Esophagus mucosa (tissue), 1 donor: ENCODE measurements at regions not wholly inside any gene's neighbourhood (a gene's known extent, or its start where the extent isn't known, plus 50 kb on each side); places are given as distances from the start of the nearest gene placed in this dataset.

ENCODE experiments used
- ATAC-seq: fragments of 200-7000 bp; cut with Tn5 transposase; one replicate; pipeline ENCODE4 v1.9.1; 2020
- donor health status: DM: yes; HTN: yes; CAD: no.

DNA sequence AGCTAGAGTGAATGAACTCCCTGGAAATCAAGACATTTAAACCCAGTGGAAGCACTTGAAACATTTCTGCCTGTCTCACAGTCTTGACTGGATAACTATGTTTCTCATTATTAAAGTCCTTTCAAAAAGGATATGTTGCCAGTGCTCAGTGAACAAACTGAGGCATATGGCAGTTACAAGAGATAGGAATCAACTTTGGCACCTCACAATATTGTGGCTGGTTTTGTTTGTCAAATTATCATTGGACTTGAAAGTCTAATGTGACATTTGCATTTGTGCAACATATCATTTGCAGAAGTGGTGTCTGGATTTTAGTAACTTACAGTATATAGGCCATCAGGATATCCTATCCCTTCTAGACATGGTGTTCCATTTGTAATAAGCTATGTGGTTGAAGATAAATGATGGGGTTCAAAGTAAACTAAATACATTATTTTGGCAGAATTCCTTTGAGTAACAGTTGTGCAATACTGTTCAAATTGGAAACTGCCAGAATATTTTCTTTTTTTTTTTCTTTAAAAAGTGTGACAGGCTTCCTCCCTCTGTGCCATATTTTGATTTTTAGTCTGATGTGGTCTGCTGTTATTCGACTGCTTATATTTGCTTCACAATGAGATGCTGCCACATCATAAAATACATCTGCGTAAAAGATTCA is 927.7 kb downstream of the FLRT2 start:
- ATAC-seq: no peak

DNA sequence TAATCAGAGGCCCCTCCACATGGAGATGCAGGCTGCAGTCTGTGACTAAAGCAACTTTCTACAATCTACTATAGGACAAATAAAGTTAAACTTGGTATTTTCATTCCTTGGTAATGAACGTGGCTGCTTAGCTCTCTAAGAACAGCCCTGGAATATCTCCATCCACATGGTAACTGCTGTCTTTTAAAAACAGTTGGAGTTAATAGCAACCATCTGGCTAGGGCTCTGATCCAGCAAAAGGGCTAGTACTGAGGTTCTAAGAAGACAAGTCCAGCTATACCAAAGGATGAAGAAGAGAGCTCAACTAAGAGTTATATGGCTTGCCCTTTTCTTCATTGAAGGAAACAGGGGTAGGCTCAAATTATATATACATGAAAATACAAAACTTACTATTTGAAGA is 920.1 kb downstream of the FLRT2 start:
- no peak for ATAC-seq

DNA sequence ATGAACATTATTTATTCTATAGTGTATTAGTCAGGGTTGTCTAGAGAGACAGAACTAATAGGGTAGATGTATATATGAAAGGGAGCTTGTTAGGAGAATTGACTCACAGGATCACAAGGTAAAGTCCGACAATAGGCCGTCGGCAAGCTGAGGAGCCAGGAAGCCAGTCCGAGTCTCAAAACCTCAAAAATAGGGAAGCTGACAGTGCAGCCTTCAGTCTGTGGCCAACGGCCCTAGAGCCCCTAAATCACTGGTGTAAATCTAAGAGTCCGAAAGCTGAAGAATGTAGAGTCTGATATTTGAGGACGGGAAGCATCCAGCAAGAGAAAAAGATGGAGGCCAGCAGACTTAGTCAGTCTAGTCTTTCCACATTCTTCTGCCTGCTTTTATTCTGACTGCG is 912.2 kb downstream of the FLRT2 start:
- ATAC-seq: no peak

DNA sequence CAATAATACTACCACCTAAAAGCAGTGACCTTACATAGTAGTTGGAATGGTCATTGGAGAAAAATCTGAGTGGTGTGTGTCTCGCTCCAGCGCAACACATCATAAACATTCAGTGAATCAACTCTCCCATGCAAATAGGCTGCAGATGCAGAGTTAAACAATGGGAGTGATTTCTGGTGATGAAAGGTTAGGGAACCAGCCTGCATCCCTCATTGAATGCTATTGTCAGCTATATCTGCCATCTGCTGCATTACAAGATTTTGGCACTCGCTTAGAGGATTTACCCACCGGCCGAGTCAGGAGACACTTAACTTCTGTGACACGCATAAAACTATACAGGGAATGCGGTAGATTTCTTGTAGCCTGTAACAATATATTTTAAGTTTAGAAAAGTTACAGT is 900.9 kb downstream of the FLRT2 start:
- no peak for ATAC-seq

DNA sequence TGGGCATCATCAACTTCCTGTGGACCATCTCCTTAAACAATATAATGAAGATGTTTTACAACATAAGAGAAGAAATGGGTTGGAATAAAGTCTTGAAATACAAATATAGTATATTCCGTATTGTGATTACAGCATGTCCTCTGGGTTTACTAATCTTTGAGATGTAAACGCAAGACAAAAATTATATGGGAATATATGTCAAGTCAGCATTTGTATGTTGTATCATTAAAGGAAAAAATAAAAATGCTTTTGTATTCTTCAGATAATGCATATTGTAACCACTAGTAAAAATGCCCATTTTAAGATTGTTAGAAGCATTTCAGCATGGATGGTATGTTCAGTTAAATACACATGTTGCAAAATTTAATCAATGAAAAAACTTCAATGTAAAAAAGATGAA is 893.3 kb downstream of the FLRT2 start:
- ATAC-seq: no peak

DNA sequence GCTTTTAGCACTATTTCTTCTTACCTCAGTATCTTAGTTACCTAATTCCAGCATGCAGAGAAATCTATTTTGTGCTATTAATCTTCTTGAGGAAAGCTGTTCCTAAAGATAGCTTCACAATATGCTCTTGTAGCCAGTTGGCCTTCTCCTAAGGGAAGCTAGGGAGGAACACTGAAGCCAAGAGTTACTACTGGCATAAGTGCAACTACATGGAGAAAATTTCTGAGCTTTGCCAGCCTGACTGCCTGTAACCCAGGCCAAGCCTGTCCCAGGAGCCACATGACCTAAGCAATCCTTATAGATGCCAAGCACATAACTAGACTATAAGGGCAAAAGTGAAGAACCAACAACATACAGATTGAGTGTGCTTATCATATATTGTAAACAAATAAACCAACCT is 890.2 kb downstream of the FLRT2 start:
- ATAC-seq: no peak

DNA sequence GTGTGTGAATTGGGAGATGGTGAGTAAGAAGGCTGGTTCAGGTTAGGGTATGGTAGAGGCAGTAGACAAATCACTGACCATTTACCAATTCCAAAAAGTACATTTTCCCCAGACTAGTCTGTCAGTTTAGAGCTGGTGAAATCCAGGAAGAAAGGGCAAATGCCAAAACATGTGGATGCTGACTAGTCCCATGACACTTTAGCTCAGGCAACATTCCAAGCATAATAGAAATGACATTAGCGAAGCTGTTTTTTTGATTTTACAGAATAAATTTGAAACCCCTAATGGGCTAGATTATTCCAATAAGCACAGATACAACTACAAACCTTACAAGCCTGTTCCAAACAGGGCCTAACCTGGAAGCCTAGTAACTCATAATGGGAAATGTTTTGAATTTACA is 884.2 kb downstream of the FLRT2 start:
- no peak for ATAC-seq

DNA sequence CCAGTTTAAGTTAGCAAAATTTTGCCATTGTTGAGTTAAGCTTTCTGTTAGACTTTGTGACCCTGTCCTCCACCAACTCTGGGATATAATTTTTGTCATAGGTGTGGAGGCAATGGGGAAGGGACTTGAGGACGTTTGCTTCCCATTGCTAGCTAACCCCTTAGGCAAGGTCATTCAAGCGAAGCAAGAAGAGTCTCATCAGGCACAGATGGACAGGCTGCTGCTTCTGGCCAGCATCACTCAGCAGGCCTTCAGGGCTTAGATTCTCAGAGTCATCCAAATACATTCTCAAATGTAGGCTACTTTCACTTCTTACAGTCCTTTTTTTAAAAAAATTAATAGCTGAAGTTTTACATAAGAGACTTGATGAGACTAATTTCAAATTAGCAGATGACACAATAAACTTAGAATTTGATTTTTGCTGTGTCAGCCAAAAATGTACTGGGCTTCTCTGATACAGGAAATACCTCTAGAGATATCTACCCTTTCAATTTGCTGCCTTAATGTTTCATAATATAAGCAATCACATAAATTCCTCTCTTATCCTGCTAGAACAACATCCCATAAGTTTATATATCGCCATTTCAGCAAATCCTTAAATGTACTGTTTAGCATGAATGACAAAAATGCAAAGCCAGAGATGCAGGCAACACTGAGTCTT is 875.2 kb downstream of the FLRT2 start:
- ATAC-seq: no peak

DNA sequence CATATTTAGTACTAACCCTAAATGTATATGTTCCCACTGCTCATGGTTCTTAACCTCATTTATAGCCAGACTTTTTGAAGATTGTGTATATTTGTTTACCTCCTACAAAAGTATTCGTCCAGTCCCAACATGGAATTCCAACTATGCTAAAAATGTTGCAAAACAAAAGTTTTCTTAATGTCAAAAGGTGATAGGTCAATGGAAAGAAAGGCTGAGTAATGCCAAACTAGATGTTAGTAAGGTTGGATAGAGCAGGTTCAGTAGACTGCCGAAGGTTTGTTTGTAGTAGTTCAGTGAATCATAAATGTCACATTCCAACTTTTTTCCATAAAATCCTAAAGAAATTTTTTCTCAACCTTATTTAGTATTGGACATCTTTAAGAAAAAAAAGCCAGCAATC is 874.5 kb downstream of the FLRT2 start:
- ATAC-seq: no peak

DNA sequence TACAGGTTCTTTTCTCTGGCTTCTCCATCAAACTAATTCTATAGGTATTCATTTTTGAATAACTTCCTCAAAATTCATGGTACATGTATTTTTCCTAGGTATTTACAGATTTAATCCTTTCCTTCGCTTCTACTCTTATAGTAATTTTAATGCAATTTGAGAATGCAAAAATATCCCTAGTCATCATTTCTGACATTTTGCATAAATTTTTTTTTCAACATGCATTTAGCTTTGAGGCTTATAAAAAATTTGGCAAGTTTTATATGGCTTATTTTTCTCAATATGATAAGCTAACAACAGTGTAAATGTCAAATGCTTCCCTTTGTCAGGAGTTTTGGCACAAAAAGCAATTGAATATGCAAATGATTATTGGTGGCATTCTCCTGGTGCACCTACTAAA is 872.6 kb downstream of the FLRT2 start:
- no peak for ATAC-seq

DNA sequence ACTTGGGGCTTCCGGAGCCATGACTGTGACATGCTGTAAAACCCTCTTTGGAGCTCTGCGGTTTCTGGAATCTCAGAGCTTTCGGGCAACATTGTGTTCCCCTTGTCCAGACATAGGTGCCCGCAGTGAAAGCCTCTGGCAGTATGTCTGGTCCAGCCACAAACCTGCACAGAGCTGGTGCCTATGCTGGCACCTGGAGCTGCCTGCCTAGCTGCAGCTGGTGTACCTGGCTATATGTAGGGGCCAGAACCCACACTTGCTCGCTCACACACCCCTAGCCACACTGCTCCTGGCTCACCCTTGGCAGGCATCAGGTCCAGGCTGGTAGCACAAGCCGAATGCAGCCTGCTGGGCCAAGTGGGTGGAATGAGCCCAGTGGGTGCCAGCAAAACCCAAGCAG is 861.1 kb downstream of the FLRT2 start:
- ATAC-seq: no peak

DNA sequence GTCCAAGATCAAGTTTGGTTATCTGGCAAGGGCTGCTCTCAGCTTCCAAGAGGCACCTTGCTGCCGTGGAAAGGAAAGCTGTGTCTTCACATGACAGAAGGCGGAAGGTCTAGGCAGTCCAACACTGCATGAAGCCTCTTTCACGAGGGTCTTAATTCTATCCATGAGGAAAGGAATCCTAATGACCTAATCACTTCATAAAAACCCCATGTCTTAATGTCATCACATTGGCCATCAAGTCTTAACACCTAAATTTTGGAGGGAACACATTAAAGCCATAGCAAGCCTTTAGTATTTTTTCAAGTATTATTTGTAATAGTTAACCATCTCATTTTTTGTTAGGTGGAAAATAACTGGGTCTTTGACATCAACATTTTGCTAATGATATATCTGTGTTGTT is 858.3 kb downstream of the FLRT2 start:
- ATAC-seq: no peak

DNA sequence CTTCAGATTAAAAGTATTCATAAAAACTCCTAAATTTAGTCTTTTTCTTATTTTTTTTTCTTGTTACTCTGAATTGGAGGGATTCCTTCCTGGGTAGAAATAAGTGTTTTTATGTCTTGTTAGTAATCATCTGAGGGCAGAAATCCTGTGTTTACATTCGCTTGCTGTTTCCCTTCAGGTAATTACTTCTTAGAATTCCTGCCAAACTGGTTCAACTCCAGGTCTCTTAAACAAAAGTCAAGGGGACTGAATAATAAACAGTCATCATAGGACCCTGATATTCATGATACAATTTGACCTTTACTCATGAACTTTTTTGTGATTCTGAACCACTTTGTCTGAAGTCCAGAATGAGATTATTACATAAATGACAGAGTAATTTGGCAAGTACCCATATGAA is 843.9 kb downstream of the FLRT2 start:
- no peak for ATAC-seq

DNA sequence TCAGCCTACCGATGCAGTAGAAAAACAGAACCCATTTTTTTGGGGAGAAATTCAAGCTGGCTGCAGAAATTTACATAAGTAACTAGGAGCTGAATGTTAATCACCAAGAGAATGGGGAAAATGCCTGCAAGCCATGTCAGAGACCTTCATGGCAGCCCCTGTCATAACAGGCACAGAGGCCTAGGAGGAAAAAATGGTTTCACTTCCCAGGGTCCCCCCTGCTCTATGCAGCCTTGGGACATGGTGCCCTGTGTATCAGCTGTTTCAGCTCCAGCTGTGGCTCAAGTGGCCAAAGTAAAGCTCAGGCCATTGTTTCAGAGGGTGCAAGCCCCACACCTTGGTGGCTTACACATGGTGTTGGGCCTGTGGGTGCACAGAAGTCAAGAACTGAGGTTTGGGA is 842.5 kb downstream of the FLRT2 start:
- no peak for ATAC-seq

DNA sequence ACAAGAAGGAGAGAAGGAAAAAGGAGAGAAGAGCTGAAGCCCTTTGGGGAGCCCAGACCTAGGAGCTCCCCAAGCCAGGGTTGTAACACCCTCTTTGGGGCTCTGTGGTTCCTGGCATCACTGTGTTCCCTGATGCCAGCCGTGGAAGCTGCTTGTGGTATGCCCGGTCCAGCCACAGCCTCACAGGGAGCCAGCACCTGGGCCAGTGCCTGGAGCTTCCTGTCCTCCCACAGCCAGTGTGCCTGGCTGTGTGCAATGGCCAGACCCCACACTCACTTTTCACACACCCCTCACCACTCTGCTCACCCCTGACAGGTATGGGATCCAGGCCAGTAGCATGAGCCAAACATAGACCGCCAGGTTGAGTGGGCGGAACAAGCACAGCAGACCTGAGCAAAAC is 834.7 kb downstream of the FLRT2 start:
- ATAC-seq: no peak

DNA sequence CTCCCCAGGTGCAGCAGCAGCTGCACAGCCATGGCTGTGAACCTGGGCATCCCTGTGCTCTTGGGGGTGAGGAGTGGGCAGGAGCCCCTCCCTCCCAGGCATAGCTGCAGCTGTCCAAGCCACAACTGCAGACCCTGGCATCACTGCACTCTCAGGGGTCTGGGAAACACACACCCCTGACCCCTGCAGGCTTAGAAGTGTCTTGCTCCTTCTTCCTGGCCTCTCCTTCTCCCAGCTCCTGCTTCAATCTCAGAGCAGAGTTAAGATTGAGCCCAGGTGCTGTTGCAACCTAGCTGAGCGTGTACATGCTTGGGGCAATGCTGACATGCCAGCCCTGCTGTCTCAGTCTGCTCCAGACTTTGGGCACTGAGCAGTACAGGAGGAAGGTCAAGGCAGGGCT is 833.6 kb downstream of the FLRT2 start:
- no peak for ATAC-seq

DNA sequence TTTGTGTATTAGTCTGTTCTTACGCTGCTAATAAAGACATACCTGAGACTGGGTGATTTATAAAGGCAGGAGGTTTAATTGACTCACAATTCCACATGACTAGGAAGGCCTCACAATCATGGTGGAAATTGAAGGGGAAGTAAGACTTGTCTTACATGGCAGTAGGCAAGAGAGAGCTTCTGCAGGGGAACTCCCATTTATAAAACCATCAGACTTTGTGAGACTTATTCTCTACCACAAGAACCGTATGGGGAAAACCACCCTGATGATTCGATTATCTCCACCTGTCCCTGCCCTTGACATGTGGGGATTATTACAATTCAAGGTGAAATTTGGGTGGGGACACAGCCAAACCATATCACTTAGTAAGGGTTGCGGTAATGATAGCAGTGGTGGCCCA is 833.1 kb downstream of the FLRT2 start:
- no peak for ATAC-seq

DNA sequence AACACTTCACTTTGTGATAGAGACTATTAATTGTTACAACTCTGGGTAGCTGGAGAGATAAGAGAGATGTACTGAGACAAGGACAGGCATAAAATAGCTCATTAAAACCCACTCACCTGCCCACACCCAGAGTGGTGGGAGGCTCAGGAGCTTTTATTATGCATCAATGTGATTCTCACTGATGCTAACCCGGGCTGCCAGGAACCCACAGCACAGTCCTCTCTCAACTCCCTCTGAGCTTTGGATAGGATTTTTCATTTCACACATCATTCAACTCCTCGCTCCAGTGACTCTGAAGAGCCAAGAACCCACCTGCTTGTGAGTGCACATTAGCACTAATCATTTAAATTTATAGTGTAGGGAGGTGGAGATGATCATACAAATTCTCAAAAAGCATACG is 827.9 kb downstream of the FLRT2 start:
- no peak for ATAC-seq

DNA sequence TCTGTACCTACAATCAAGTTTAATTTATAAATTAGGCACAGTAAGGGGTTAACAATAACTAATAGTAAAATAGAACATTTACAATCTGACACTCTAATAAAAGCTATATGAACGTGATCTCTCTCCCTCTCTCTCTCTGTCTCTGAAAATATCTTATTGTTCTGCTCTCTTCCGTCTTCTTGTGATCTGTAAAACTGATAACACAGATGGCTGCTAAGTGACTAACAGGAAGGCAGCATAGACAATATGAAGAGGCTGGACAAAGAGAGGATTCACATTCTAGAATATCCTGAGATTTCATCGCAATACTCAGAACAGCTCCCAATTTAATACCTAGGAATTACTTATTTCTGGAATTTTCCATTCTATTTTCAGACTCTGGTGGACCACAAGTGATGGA is 827.2 kb downstream of the FLRT2 start:
- ATAC-seq: no peak

DNA sequence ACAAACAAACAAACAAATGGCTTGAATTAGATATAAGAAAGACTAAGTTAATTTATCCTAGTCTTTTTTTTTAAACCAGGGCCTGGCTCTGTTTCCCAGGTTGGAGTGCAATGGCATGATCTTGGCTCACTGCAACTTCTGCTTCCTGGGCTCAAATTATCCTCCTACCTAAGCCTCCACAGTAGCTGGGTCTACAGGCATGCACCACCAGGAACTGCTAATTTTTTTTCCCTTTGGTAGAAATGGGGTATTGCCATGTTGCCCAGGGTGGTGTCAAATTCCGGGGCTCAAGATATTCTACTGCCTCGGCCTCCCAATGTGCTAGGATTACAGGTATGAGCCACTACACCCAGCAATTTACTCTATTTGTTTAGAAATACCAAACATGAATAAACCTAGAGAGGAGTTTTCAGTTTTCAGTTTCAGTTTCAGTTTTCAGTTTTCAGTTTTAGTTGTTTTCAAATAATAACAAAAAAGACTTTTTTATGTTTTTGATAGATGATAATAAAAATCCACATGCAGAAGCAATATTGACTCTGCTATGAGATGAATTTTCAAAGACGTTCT is 817.0 kb downstream of the FLRT2 start:
- ATAC-seq: no peak

DNA sequence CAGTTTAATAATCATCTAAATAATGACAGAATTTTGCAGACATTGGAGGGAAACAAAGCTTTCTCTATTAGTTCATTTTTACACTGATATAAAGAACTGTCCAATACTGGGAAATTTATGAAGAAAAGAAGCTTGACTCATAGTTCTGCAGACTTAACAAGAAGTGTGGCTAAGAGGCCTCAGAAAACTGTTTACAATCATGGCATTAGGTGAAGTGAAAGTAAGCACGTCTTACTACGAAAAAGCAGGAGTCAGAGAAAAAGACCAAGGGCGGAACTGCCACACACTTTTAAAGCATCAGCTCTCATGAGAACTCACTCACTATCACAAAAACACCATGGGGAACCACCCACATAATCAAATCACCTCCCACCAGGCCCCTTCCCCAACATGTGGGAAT is 804.4 kb downstream of the FLRT2 start:
- ATAC-seq: no peak

DNA sequence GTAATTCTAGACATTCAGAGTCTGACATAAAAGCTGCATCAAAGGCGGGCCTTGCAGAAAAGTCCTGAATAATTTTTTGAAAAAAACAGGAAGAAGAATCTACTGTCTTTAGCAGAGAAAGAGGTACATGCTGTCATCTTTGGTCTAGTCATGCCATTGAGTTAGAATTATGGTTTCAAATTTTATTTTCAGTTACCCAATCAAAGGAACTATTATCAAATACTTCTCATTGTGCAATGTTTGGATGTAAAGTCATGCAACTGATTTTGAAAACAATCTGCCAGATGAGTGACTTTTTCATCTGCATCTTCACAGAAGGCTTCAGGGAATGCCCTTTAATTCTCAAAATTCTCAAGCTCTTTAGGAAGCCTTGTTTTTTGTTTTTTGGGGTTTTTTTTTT is 803.5 kb downstream of the FLRT2 start:
- no peak for ATAC-seq

DNA sequence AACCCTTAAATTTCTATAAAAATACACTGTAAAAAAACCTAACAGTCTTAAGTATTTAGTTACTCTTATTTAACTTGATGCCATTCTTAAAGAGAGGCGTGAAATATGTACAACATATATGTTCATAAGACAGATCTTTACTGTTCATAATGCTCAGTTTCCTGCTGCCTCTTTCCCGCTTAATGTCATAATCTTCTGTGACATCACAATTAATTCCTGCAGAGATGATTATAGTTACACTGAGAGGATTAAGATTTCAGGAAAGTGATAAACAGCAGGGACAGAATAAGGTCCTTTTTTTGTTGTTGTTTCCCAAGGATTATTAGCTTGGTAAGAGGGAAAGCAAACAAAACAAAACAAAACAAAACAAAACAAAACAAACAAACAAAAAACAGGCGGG is 801.4 kb downstream of the FLRT2 start:
- no peak for ATAC-seq

DNA sequence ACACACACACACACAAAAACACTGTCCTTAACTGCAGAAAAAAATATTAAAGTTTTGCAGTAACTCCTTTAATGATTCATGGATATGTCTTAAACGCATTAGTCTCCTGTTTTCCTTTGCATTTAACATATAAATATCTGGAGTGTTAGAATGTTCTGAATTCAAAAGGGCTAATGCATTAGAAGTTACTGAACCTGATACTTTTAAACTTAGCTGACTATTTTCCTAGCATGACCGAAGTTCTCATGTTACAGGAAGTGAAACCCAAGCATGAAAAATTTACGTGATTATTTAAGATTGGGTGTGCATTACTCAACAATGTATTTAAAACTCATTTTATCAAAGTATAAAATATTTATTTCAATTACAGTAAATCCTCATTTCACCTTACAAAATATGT is 791.2 kb downstream of the FLRT2 start:
- ATAC-seq: no peak
